GM21825 (cell line): ENCODE measurements at regions not wholly inside any gene's neighbourhood (a gene's known extent, or its start where the extent isn't known, plus 50 kb on each side); places are given as distances from the start of the nearest gene placed in this dataset.
"Not testable (repeated sequence)": the region's sequence is repeated elsewhere in the genome, so short reads cannot be mapped to it uniquely, and the experiment has no call there.

Experiments used
- ATAC-seq: cut with Tn5 transposase; IDR thresholded peaks from one replicate; pipeline ENCODE4 v1.9.1; 2021; ENCODE audit warnings: mild to moderate bottlenecking, moderate library complexity; ENCODE audit not compliant: unreplicated experiment

DNA sequence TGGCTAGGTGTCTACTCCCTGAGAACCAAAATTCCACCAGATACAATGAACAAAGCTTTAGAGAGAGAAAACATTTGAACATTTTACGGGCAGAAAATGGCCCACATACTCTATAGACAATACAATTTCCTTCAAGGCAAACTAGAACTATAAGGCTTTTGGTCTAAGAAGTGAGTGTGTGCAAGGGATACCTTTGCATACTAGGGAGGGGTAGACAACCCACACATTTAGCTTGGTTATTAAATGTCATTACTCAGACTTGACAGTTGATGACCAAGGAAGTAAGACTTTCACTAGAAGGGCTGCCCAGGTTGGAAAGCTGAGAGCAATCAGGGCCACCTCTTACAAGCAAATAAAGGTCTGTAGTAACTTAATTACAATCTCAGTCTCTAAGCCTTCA lies 64.0 kb upstream of the PLEKHM1 start:
- not testable (repeated sequence) for ATAC-seq

- ATAC-seq, result not testable (repeated sequence)
These were observed 68.3 kb upstream of the PLEKHM1 start for GRCh38 chr17:45558821-45559220.

DNA sequence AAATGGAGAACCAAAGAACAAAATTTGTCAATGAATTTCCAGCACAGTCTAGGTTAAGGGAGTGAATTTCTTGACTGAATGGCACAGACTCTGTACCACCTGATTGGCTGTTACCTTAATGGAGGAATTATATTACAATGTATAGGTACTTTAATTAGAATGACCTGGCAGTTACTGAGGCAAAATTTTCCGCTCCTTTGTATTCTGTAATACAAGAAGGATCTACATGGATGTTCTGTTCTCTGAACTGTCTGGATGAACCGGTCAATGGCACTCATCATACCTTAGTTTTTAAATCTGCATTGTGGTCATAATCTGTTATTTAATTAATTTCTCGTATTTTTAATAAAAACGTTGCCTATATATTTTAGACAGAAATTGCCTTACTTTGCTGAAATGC lies 72.3 kb upstream of the PLEKHM1 start:
- ATAC-seq, result not testable (repeated sequence)

DNA sequence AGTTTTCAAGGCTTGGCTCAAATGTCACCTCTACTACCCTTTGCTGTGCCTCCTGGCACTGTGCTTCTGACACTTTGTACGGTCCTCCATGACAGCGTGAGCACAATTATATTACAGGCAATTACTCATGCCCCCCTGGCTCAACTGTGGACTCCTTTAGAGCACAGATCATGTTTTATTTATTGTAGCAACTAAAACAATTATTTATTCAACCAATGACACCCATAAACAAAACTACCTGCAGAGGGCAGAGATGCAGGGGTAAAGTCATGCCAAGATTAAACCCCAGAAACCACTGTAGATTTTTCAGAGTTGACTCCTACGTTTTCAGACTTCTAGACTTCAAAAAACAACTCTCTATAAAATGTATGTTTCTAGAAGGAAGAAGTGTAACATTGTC lies 72.8 kb upstream of the PLEKHM1 start:
- not testable (repeated sequence) for ATAC-seq

DNA sequence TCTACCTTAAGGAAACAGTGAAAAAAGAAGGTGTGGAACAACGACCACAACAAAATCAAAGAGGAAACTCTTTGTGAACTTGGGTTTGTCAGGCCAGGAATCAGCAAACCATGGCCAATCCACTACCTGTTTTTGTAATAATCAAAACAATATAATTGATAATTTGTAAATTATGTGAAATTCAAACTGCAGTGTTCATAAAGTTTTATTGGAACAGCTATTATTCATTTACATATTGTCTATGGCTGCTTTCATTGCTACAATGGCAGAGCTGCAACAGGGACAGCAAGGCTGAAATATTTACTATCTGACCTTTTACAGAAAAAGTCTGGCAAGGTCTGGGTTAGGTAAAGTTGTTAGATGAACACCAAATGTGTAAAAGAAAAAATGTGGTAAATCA lies 77.8 kb upstream of the PLEKHM1 start:
- ATAC-seq, result not testable (repeated sequence)

DNA sequence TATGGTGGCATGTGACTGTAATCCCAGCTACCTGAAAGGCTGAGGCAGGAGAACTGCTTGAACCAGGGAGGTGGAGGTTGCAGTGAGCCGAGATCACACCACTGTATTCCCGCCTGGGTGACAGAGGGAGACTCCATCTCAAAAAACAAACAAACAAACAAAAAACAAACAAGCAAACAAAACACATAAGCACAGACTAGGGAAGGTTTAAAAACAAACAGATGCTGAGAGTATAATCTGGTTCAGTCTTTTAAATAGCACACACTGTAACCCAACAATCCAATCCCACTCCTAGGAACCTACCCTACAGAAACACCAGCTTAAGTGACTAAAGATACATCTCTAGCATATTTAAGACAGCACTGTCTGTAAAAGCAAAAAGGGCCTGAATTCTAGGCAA lies 82.8 kb upstream of the PLEKHM1 start:
- not testable (repeated sequence) for ATAC-seq

DNA sequence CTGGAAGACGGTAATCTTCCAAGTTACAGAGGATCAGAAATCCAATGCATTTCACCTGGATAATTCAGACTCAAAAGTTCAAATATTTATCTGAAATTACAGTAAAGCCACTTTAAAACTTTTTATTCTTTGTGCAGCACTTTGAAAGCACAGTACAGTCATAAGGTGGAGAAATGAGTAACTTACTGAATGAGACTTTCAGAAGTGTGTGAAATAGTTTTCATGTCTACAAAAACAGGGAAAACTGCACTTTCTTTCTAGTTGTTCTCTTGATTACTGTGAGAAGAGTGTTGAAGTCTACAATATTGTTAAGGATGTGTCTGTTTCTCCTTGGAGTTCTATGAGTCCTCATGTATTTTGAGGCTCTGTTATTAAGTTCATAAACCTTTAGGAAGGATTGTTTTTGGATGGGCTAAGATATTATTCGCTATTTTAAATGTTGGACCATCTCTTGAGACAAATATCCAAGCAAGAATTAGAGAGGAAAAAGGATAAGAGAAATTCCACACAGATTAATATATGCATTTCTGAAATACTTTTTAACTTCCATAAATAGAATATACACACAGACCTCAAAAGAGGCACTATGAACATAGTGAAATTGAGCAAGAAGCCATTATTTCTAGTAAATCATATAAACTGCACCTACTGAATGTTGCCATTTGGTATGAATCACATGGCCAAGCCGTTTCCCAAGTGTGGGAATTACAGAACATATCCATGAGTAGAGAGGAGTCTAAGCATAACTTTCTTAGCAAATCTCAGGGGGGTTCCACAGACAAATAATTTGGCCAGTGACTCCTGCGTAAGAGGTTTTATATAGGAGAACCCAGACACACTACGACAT lies 83.6 kb upstream of the PLEKHM1 start:
- ATAC-seq, result no peak

- no peak for ATAC-seq
These were observed 84.8 kb upstream of the PLEKHM1 start for GRCh38 chr17:45575126-45575885.

GRCh38 chr17:45576527-45577307 lies 86.2 kb upstream of the PLEKHM1 start:
- not testable (repeated sequence) for ATAC-seq

- ATAC-seq, result no peak
These were observed 87.2 kb upstream of the PLEKHM1 start for GRCh38 chr17:45577571-45578279.

GRCh38 chr17:45578516-45579455 lies 88.3 kb upstream of the PLEKHM1 start:
- no peak for ATAC-seq

- ATAC-seq, result no peak
These were observed 89.3 kb upstream of the PLEKHM1 start for GRCh38 chr17:45579529-45580495.

- ATAC-seq, result no peak
These were observed 90.4 kb upstream of the PLEKHM1 start for GRCh38 chr17:45580924-45581323.

GRCh38 chr17:45581860-45582259 lies 91.3 kb upstream of the PLEKHM1 start:
- no peak for ATAC-seq

GRCh38 chr17:45584092-45585036 lies 93.8 kb upstream of the PLEKHM1 start:
- peak; percentile 60 for ATAC-seq

- peak; percentile 62 for ATAC-seq
These were observed 94.7 kb upstream of the PLEKHM1 start for GRCh38 chr17:45585037-45585733.
